ENCODE measurements at regions not wholly inside any gene's neighbourhood (a gene's known extent, or its start where the extent isn't known, plus 50 kb on each side); places are given as distances from the start of the nearest gene placed in this dataset.

GRCh38 chr6:163816441-163816840 lies 401.9 kb downstream of the QKI start:
- no peak for DNase-seq

GRCh38 chr6:163815796-163816195 lies 401.3 kb downstream of the QKI start:
- no peak for DNase-seq

- no peak for DNase-seq
Measured at GRCh38 chr6:163814494-163815364, 400.2 kb downstream of the QKI start.

GRCh38 chr6:163813979-163814493 lies 399.5 kb downstream of the QKI start:
- no peak for DNase-seq

- no peak for DNase-seq
Measured at GRCh38 chr6:163811317-163811716, 396.8 kb downstream of the QKI start.

- DNase-seq, result no peak
Measured at GRCh38 chr6:163809364-163809763, 394.8 kb downstream of the QKI start.

GRCh38 chr6:163808871-163809270 lies 394.4 kb downstream of the QKI start:
- no peak for DNase-seq

- DNase-seq, result no peak
Measured at GRCh38 chr6:163808231-163808630, 393.7 kb downstream of the QKI start.

- DNase-seq, result no peak
Measured at GRCh38 chr6:163806755-163807499, 392.4 kb downstream of the QKI start.

- no peak for DNase-seq
Measured at GRCh38 chr6:163804991-163805390, 390.5 kb downstream of the QKI start.

GRCh38 chr6:163802267-163802666 lies 387.7 kb downstream of the QKI start:
- DNase-seq, result no peak

- DNase-seq, result no peak
Measured at GRCh38 chr6:163797296-163797845, 382.9 kb downstream of the QKI start.

- peak in 1 of 2 donors; percentile 8 for DNase-seq
Measured at GRCh38 chr6:163793011-163793983, 378.8 kb downstream of the QKI start.

GRCh38 chr6:163790266-163790840 lies 375.8 kb downstream of the QKI start:
- DNase-seq, result no peak

GRCh38 chr6:163789199-163789810 lies 374.8 kb downstream of the QKI start:
- no peak for DNase-seq

- DNase-seq, result peak in 1 of 2 donors; percentile 2
Measured at GRCh38 chr6:163786995-163787671, 372.6 kb downstream of the QKI start.

- DNase-seq, result peak; percentile 35 to 46
Measured at GRCh38 chr6:163782436-163783003, 368.0 kb downstream of the QKI start.

GRCh38 chr6:163780994-163781393 lies 366.5 kb downstream of the QKI start:
- no peak for DNase-seq

GRCh38 chr6:163779727-163780284 lies 365.3 kb downstream of the QKI start:
- no peak for DNase-seq

- no peak for DNase-seq
Measured at GRCh38 chr6:163777716-163778115, 363.2 kb downstream of the QKI start.
